IgD-negative memory B cell (primary cell): ENCODE measurements at regions not wholly inside any gene's neighbourhood (a gene's known extent, or its start where the extent isn't known, plus 50 kb on each side); places are given as distances from the start of the nearest gene placed in this dataset.
"Not testable (repeated sequence)": the region's sequence is repeated elsewhere in the genome, so short reads cannot be mapped to it uniquely, and the experiment has no call there.

Source experiments
- H3K27ac Mint-ChIP-seq, 3 donors: one replicate each; pipeline ENCODE4 v1.8.0; 2020 to 2022; ENCODE audit warnings: mild to moderate bottlenecking in 3 of 3, mixed read lengths in 3 of 3, moderate library complexity in 1 of 3
- H3K27me3 Mint-ChIP-seq: one replicate; pipeline ENCODE4 v1.8.0; 2021; ENCODE audit warnings: mixed read lengths
- H3K36me3 Mint-ChIP-seq: one replicate; pipeline ENCODE4 v1.8.0; 2020; ENCODE audit warnings: mild to moderate bottlenecking, mixed read lengths
- H3K4me1 Mint-ChIP-seq, 3 donors: one replicate each; pipeline ENCODE4 v1.8.0; 2020 to 2022; ENCODE audit warnings: mixed read lengths in 3 of 3, mild to moderate bottlenecking in 1 of 3
- H3K4me3 Mint-ChIP-seq, 4 donors: one replicate each; pipeline ENCODE4 v1.8.0; 2020 to 2022; ENCODE audit warnings: mild to moderate bottlenecking in 4 of 4, mixed read lengths in 4 of 4, moderate library complexity in 3 of 4
- H3K9me3 Mint-ChIP-seq, 3 donors: one replicate each; pipeline ENCODE4 v1.8.0; 2020 to 2021; ENCODE audit warnings: mixed read lengths in 3 of 3, mild to moderate bottlenecking in 1 of 3

- not testable (repeated sequence) for H3K27me3 Mint-ChIP-seq, H3K36me3 Mint-ChIP-seq, H3K4me3 Mint-ChIP-seq, H3K9me3 Mint-ChIP-seq, H3K4me1 Mint-ChIP-seq, H3K27ac Mint-ChIP-seq
These were observed 117.9 kb downstream of the ADAMTS15 start for GRCh38 chr11:130566360-130566759.

- no peaks in the 10 kb centered on the region for H3K4me1 Mint-ChIP-seq
- H3K9me3 Mint-ChIP-seq: no peaks in the 10 kb centered on the region
- H3K27me3 Mint-ChIP-seq: no peaks in the 10 kb centered on the region
- no peak overlapping the region for H3K27ac Mint-ChIP-seq
- H3K4me3 Mint-ChIP-seq: no peak overlapping the region
- H3K36me3 Mint-ChIP-seq: no peaks in the 10 kb centered on the region
These were observed 123.1 kb downstream of the ADAMTS15 start for GRCh38 chr11:130571519-130571918.

- H3K4me3 Mint-ChIP-seq: no peak overlapping the region
- no peaks in the 10 kb centered on the region for H3K9me3 Mint-ChIP-seq
- no peaks in the 10 kb centered on the region for H3K36me3 Mint-ChIP-seq
- H3K4me1 Mint-ChIP-seq: no peaks in the 10 kb centered on the region
- no peaks in the 10 kb centered on the region for H3K27me3 Mint-ChIP-seq
- no peak overlapping the region for H3K27ac Mint-ChIP-seq
These were observed 123.6 kb downstream of the ADAMTS15 start for GRCh38 chr11:130571947-130572584.

- Mint-ChIP-seq H3K27ac (no peak overlapping the region), H3K36me3 (no peaks in the 10 kb centered on the region), H3K27me3 (no peaks in the 10 kb centered on the region), H3K4me3 (no peak overlapping the region), H3K4me1 (no peaks in the 10 kb centered on the region), H3K9me3 (peaks cover 0 to under 1% (median 0%) of the 10 kb centered on the region in 3 donors)
These were observed 125.3 kb downstream of the ADAMTS15 start for GRCh38 chr11:130573767-130574166.

GRCh38 chr11:130574740-130575139 lies 126.3 kb downstream of the ADAMTS15 start:
- Mint-ChIP-seq H3K4me3 (no peak overlapping the region), H3K27ac (no peak overlapping the region), H3K4me1 (no peaks in the 10 kb centered on the region), H3K9me3 (peaks cover 0 to 2% (median 0%) of the 10 kb centered on the region in 3 donors), H3K27me3 (no peaks in the 10 kb centered on the region), H3K36me3 (no peaks in the 10 kb centered on the region)

GRCh38 chr11:130576146-130576545 lies 127.7 kb downstream of the ADAMTS15 start:
- H3K4me3 Mint-ChIP-seq: no peak overlapping the region
- no peaks in the 10 kb centered on the region for H3K36me3 Mint-ChIP-seq
- H3K27me3 Mint-ChIP-seq: peaks cover 2% of the 10 kb centered on the region
- H3K9me3 Mint-ChIP-seq: peaks cover 0 to 2% (median 0%) of the 10 kb centered on the region in 3 donors
- peak overlapping the region in 1 of 3 donors; percentile 19 for H3K27ac Mint-ChIP-seq
- H3K4me1 Mint-ChIP-seq: no peaks in the 10 kb centered on the region

- Mint-ChIP-seq H3K36me3 (no peaks in the 10 kb centered on the region), H3K4me1 (no peaks in the 10 kb centered on the region), H3K27ac (no peak overlapping the region), H3K4me3 (no peak overlapping the region), H3K27me3 (peaks cover 2% of the 10 kb centered on the region), H3K9me3 (peaks cover 0 to 3% (median 2%) of the 10 kb centered on the region in 3 donors)
These were observed 130.4 kb downstream of the ADAMTS15 start for GRCh38 chr11:130578738-130579368.

- peaks cover 2% of the 10 kb centered on the region for H3K27me3 Mint-ChIP-seq
These were observed 131.9 kb downstream of the ADAMTS15 start for GRCh38 chr11:130580372-130580771.

GRCh38 chr11:130580891-130581492 lies 132.5 kb downstream of the ADAMTS15 start:
- no peak overlapping the region for H3K27ac Mint-ChIP-seq
- H3K9me3 Mint-ChIP-seq: peaks cover 0 to 3% (median 3%) of the 10 kb centered on the region in 3 donors
- peaks cover 2% of the 10 kb centered on the region for H3K27me3 Mint-ChIP-seq
- no peaks in the 10 kb centered on the region for H3K4me1 Mint-ChIP-seq
- no peaks in the 10 kb centered on the region for H3K36me3 Mint-ChIP-seq
- no peak overlapping the region for H3K4me3 Mint-ChIP-seq

More at GRCh38 chr11:130580372-130580771, 131.9 kb downstream of the ADAMTS15 start:
- H3K4me3 Mint-ChIP-seq: no peak overlapping the region
- H3K27ac Mint-ChIP-seq: no peak overlapping the region
- peaks cover 0 to 3% (median 2%) of the 10 kb centered on the region in 3 donors for H3K9me3 Mint-ChIP-seq
- no peaks in the 10 kb centered on the region for H3K36me3 Mint-ChIP-seq
- H3K4me1 Mint-ChIP-seq: no peaks in the 10 kb centered on the region

- H3K27me3 Mint-ChIP-seq: peaks cover 2% of the 10 kb centered on the region
- no peak overlapping the region for H3K27ac Mint-ChIP-seq
- H3K36me3 Mint-ChIP-seq: no peaks in the 10 kb centered on the region
- H3K4me3 Mint-ChIP-seq: no peak overlapping the region
- peaks cover 0 to 8% (median 3%) of the 10 kb centered on the region in 3 donors for H3K9me3 Mint-ChIP-seq
- no peaks in the 10 kb centered on the region for H3K4me1 Mint-ChIP-seq
These were observed 133.2 kb downstream of the ADAMTS15 start for GRCh38 chr11:130581646-130582045.

- Mint-ChIP-seq H3K27me3 (peaks cover 2% of the 10 kb centered on the region), H3K4me1 (no peaks in the 10 kb centered on the region), H3K36me3 (no peaks in the 10 kb centered on the region), H3K9me3 (peaks cover 0 to 8% (median 3%) of the 10 kb centered on the region in 3 donors), H3K27ac (no peak overlapping the region), H3K4me3 (no peak overlapping the region)
These were observed 133.7 kb downstream of the ADAMTS15 start for GRCh38 chr11:130582176-130582575.

GRCh38 chr11:130582981-130583380 lies 134.5 kb downstream of the ADAMTS15 start:
- Mint-ChIP-seq H3K4me3 (no peak overlapping the region), H3K4me1 (no peaks in the 10 kb centered on the region), H3K36me3 (no peaks in the 10 kb centered on the region), H3K9me3 (peaks cover 0 to 8% (median 3%) of the 10 kb centered on the region in 3 donors), H3K27ac (no peak overlapping the region), H3K27me3 (peaks cover 2% of the 10 kb centered on the region)

- peaks cover 2% of the 10 kb centered on the region for H3K27me3 Mint-ChIP-seq
- H3K27ac Mint-ChIP-seq: no peak overlapping the region
- H3K4me3 Mint-ChIP-seq: no peak overlapping the region
- H3K9me3 Mint-ChIP-seq: peaks cover 0 to 7% (median 3%) of the 10 kb centered on the region in 3 donors
- no peaks in the 10 kb centered on the region for H3K4me1 Mint-ChIP-seq
- H3K36me3 Mint-ChIP-seq: no peaks in the 10 kb centered on the region
These were observed 135.4 kb downstream of the ADAMTS15 start for GRCh38 chr11:130583801-130584211.

GRCh38 chr11:130585545-130585944 lies 137.1 kb downstream of the ADAMTS15 start:
- Mint-ChIP-seq H3K27ac (peak overlapping the region in 1 of 3 donors; percentile 33), H3K4me1 (no peaks in the 10 kb centered on the region), H3K4me3 (no peak overlapping the region), H3K9me3 (peaks cover 3 to 8% (median 3%) of the 10 kb centered on the region in 3 donors), H3K27me3 (peaks cover 2% of the 10 kb centered on the region), H3K36me3 (no peaks in the 10 kb centered on the region)

GRCh38 chr11:130587658-130588057 lies 139.2 kb downstream of the ADAMTS15 start:
- Mint-ChIP-seq H3K27ac (no peak overlapping the region), H3K4me3 (no peak overlapping the region), H3K27me3 (no peaks in the 10 kb centered on the region), H3K9me3 (peaks cover 3 to 8% (median 3%) of the 10 kb centered on the region in 3 donors), H3K36me3 (no peaks in the 10 kb centered on the region), H3K4me1 (no peaks in the 10 kb centered on the region)
